ENCODE measurements at regions not wholly inside any gene's neighbourhood (a gene's known extent, or its start where the extent isn't known, plus 50 kb on each side); places are given as distances from the start of the nearest gene placed in this dataset.

- DNase-seq (ENCODE audit: low read depth): no peak
These were observed 287.8 kb downstream of the FAM43A start for GRCh38 chr3:194973366-194974000.

GRCh38 chr3:194974468-194975135, 288.9 kb downstream of the FAM43A start:
- no peak for DNase-seq (ENCODE audit: low read depth)

GRCh38 chr3:194976049-194976451, 290.4 kb downstream of the FAM43A start:
- DNase-seq (ENCODE audit: low read depth): no peak

DNA sequence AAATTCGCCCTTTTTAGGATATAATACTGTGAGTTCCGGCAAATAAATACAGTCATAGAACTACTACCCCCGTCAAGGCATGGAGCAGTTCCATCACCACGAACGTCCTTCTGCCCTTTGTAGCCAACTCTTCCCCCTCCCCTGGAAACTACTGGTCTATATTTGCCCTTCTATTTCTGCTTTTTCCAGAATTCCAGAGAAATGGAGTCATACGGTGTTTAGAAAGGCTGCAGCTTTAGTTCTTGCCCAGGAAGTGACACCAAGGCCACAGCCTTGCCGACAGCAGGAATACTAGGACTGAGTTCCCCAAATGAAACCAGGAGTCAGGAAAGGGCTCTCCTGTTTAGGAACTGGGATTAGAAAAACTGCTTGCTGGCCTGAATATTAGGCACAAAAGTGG, 291.2 kb downstream of the FAM43A start:
- no peak for DNase-seq (ENCODE audit: low read depth)

DNA sequence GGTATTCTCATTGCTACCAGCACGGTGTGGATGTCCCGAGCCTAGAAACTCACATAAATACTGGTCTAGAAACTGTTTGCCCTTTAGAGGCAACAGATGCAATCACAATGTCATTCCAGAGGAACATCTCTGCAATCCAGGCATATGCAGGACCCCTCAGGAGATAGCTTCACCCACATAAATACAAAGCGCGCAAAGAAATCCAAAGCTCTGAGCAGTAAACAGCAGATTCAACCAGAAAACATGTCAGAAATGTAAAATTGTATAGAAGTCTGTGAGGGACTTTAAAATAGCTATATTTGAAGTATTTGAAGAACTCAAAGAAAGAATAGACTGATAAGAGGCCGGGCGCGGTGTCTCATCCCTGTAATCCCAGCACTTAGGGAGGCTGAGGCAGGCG, 291.7 kb downstream of the FAM43A start:
- no peak for DNase-seq (ENCODE audit: low read depth)

DNA sequence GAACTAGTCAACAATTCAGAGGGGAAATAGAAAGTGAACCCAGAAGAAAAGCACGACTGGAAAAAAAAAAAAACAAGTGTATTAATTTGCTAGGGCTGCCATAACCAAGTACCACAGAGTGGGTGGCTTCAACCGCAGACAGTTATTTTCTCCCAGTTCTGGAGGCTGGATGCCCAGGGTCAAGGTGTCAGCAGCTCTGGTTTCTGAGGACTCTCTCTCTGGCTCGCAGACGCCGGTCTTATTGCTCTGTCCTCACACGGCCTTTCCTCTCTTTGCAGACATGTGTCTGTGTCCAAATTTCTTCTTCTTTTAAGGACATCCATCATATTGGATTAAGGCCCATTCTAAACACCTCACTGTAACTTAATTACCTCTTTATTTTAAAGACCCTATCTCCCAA, 291.8 kb downstream of the XXYLT1 start:
- DNase-seq (ENCODE audit: low read depth): no peak

GRCh38 chr3:194982472-194982871, 288.5 kb downstream of the XXYLT1 start:
- DNase-seq (ENCODE audit: low read depth): no peak

- no peak for DNase-seq (ENCODE audit: low read depth)
These were observed 287.8 kb downstream of the XXYLT1 start for GRCh38 chr3:194983121-194983520.

DNA sequence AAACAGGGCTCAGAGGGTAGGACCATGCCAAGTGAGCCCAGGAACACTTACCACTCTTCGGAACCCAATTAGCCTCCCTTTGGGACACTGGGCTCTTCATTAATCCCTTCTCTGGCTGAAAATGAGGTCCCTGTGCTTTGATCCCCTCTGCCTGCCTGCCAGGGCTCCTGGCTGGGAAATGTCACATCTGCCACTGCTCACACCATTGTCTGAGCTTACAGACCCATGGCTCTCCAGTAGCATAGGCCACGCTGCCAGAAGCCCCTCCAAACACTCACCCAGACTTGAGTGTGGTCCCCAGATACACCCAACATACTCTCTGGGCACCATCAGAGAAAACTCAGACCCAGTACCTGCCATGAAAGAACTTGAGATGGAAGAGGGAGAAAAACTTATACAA, 287.3 kb downstream of the XXYLT1 start:
- no peak for DNase-seq (ENCODE audit: low read depth)

DNA sequence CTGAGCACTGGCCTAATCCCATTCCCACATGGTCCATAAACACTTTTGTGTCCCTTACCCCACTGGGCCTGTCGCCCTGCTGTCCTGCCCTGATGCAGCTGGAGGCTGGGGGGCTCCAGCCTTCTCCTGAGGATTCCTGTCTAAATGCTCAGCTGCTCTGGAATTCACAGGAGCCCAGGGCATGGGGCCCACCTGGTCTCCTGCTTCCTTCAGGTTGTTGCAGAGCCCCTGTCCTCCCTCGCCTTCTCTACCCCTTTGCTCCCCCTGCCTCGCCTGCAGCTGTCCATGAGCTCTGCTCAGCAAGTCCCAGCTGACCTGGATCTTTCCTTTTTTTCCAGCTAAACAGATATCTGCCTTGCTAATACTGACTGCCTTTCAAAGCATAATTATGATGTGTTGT, 286.9 kb downstream of the XXYLT1 start:
- no peak for DNase-seq (ENCODE audit: low read depth)

DNA sequence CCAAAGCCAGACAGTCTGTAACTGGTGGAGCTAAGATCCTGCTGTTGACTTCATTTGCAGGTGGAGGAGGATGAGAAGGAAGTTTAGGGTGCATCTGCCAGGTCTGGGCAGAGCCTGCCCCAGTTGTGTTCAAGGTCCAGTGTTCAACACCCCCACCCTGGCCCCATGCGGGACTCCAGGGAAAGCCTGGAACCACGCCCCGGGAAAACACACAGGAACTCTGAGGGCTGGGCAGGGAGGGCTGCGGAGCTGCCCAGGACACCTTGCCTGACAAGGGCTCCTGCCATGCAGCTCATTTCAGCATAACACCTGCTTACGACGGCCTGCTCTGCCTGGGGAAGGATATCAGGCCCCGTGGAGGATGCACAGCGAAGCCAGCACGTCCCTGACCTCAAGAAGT, 286.3 kb downstream of the XXYLT1 start:
- DNase-seq (ENCODE audit: low read depth): no peak

DNA sequence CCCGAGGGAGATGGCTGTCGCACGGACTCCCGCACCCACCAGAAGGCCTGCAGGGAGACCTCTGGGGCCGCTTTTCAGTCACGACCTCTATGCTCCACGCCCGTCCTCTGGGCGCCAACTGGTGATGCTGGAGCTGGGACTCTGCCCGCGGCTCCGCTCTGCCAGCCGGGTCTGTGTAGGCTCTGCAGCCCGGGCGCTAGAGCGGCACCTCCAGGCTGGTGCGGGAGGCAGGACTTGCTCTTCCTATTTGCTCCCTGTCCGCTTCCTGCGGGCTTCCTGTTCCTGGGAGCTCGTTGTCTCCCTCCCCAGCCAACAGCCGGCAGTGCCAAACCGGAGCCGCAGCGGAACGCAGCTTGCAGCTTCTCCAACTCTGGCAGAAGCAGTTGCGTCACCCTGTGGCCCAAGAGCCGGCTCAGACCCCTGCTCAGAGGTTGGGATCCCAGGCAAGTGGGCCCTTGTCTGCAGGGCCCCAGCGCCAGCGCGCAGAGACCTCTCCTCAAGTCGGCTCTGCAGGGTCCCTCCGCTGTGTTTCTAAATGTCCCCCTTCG, 285.9 kb downstream of the XXYLT1 start:
- DNase-seq (ENCODE audit: low read depth): no peak

GRCh38 chr3:194986208-194987043, 284.5 kb downstream of the XXYLT1 start:
- no peak for DNase-seq (ENCODE audit: low read depth)

GRCh38 chr3:194987571-194988494, 283.1 kb downstream of the XXYLT1 start:
- no peak for DNase-seq (ENCODE audit: low read depth)

GRCh38 chr3:194988495-194989165, 282.3 kb downstream of the XXYLT1 start:
- DNase-seq (ENCODE audit: low read depth): no peak

- DNase-seq (ENCODE audit: low read depth): no peak
These were observed 281.7 kb downstream of the XXYLT1 start for GRCh38 chr3:194989241-194989640.

- DNase-seq (ENCODE audit: low read depth): no peak
These were observed 280.3 kb downstream of the XXYLT1 start for GRCh38 chr3:194990454-194991337.

GRCh38 chr3:194991338-194991654, 279.7 kb downstream of the XXYLT1 start:
- no peak for DNase-seq (ENCODE audit: low read depth)

DNA sequence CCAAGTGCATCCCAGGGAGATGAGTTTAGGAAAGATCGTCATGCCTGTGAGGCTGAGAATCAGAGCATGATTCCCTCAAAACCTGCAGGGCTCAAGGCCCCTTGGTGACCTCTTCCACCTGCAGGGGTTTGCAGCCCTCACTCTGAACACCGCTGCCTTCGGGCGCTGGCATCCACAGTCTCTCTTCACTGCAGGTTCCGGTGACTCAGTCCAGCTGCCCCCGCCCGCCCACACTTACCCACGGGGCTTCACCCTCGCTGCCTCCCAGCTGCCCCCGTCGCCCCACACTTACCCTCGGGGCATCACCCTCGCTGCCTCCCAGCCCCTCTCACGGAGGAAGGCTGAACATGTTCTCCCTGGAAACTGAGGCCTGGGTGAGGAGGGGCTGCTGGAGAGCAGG, 277.1 kb downstream of the XXYLT1 start:
- DNase-seq (ENCODE audit: low read depth): no peak

DNA sequence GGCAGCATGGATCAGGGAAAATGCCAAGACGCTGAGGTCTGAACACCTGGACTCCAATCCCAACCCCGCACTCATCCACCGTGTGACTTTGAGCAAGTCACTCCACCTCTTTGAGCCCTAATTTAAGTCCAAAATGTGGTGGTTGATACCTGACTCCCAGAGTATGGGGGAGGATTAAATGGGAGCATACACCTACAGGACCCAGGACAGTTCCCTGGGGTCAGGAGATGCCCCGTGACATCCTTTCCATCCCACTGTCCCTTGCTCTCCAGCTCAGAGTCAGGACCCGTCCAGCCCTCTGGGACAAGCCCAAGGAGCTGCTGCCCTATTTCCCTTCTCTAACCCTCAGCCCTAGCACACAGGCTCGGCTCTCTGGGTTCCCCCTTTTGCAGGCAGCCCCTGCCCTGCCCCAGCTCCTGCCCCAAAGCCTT, 276.4 kb downstream of the XXYLT1 start:
- DNase-seq (ENCODE audit: low read depth): no peak
